ENCODE measurements at regions not wholly inside any gene's neighbourhood (a gene's known extent, or its start where the extent isn't known, plus 50 kb on each side); places are given as distances from the start of the nearest gene placed in this dataset.

GRCh38 chr2:7963787-7964186 lies 718.1 kb upstream of the ID2 start:
- no peaks in the 10 kb centered on the region for H3K36me3 ChIP-seq (ENCODE audit: control insufficient read depth, insufficient read depth, low read length)
- WGBS (ENCODE audit: insufficient coverage, low lambda C conversion rate): no CpG with 5 or more reads among the region's 4 CpGs
- no peak overlapping the region for H3K27ac ChIP-seq (ENCODE audit: low read length)
- H3K4me1 ChIP-seq (ENCODE audit: control insufficient read depth, insufficient read depth, low read length): no peaks in the 10 kb centered on the region
- no peaks in the 10 kb centered on the region for H3K27me3 ChIP-seq (ENCODE audit: control insufficient read depth, insufficient read depth, low read length)
- H3K4me3 ChIP-seq (ENCODE audit: low read length): no peak overlapping the region
- DNase-seq: no peak
- H3K9me3 ChIP-seq (ENCODE audit: control insufficient read depth, low read depth, low read length): no peaks in the 10 kb centered on the region

GRCh38 chr2:7966032-7966431 lies 715.8 kb upstream of the ID2 start:
- Histone ChIP-seq H3K4me3 (ENCODE audit: low read length) (no peak overlapping the region), H3K27ac (ENCODE audit: low read length) (no peak overlapping the region), H3K27me3 (ENCODE audit: control insufficient read depth, insufficient read depth, low read length) (no peaks in the 10 kb centered on the region), H3K9me3 (ENCODE audit: control insufficient read depth, low read depth, low read length) (no peaks in the 10 kb centered on the region), H3K36me3 (ENCODE audit: control insufficient read depth, insufficient read depth, low read length) (no peaks in the 10 kb centered on the region), H3K4me1 (ENCODE audit: control insufficient read depth, insufficient read depth, low read length) (no peaks in the 10 kb centered on the region)
- no CpG with 5 or more reads among the region's 3 CpGs for WGBS (ENCODE audit: insufficient coverage, low lambda C conversion rate)
- DNase-seq: no peak

- H3K9me3 ChIP-seq (ENCODE audit: control insufficient read depth, low read depth, low read length): no peaks in the 10 kb centered on the region
- WGBS (ENCODE audit: insufficient coverage, low lambda C conversion rate): 89% methylated on average over 3 of the region's 6 CpGs
- H3K4me3 ChIP-seq (ENCODE audit: low read length): no peak overlapping the region
- no peak overlapping the region for H3K27ac ChIP-seq (ENCODE audit: low read length)
- no peaks in the 10 kb centered on the region for H3K4me1 ChIP-seq (ENCODE audit: control insufficient read depth, insufficient read depth, low read length)
- H3K36me3 ChIP-seq (ENCODE audit: control insufficient read depth, insufficient read depth, low read length): no peaks in the 10 kb centered on the region
- no peaks in the 10 kb centered on the region for H3K27me3 ChIP-seq (ENCODE audit: control insufficient read depth, insufficient read depth, low read length)
- DNase-seq: no peak
Observed at GRCh38 chr2:7967707-7968405, 714.0 kb upstream of the ID2 start.

- H3K27me3 ChIP-seq (ENCODE audit: control insufficient read depth, insufficient read depth, low read length): no peaks in the 10 kb centered on the region
- H3K4me1 ChIP-seq (ENCODE audit: control insufficient read depth, insufficient read depth, low read length): no peaks in the 10 kb centered on the region
- WGBS (ENCODE audit: insufficient coverage, low lambda C conversion rate): no CpG with 5 or more reads among the region's 10 CpGs
- DNase-seq: no peak
- no peaks in the 10 kb centered on the region for H3K36me3 ChIP-seq (ENCODE audit: control insufficient read depth, insufficient read depth, low read length)
- no peaks in the 10 kb centered on the region for H3K9me3 ChIP-seq (ENCODE audit: control insufficient read depth, low read depth, low read length)
- H3K27ac ChIP-seq (ENCODE audit: low read length): no peak overlapping the region
- no peak overlapping the region for H3K4me3 ChIP-seq (ENCODE audit: low read length)
Observed at GRCh38 chr2:7969756-7970515, 711.9 kb upstream of the ID2 start.

GRCh38 chr2:7971248-7971647 lies 710.6 kb upstream of the ID2 start:
- WGBS (ENCODE audit: insufficient coverage, low lambda C conversion rate): 100% methylated on average over 1 of the region's 2 CpGs
- no peak for DNase-seq

GRCh38 chr2:7971841-7972240 lies 710.0 kb upstream of the ID2 start:
- H3K27me3 ChIP-seq (ENCODE audit: control insufficient read depth, insufficient read depth, low read length): no peaks in the 10 kb centered on the region
- H3K4me3 ChIP-seq (ENCODE audit: low read length): no peak overlapping the region
- no peaks in the 10 kb centered on the region for H3K36me3 ChIP-seq (ENCODE audit: control insufficient read depth, insufficient read depth, low read length)
- no peaks in the 10 kb centered on the region for H3K9me3 ChIP-seq (ENCODE audit: control insufficient read depth, low read depth, low read length)
- no peaks in the 10 kb centered on the region for H3K4me1 ChIP-seq (ENCODE audit: control insufficient read depth, insufficient read depth, low read length)
- H3K27ac ChIP-seq (ENCODE audit: low read length): no peak overlapping the region
- DNase-seq: no peak
- WGBS (ENCODE audit: insufficient coverage, low lambda C conversion rate): 100% methylated on average over 2 of the region's 4 CpGs

More at GRCh38 chr2:7971248-7971647, 710.6 kb upstream of the ID2 start:
- no peaks in the 10 kb centered on the region for H3K36me3 ChIP-seq (ENCODE audit: control insufficient read depth, insufficient read depth, low read length)
- H3K27ac ChIP-seq (ENCODE audit: low read length): no peak overlapping the region
- no peaks in the 10 kb centered on the region for H3K9me3 ChIP-seq (ENCODE audit: control insufficient read depth, low read depth, low read length)
- no peaks in the 10 kb centered on the region for H3K27me3 ChIP-seq (ENCODE audit: control insufficient read depth, insufficient read depth, low read length)
- no peak overlapping the region for H3K4me3 ChIP-seq (ENCODE audit: low read length)
- H3K4me1 ChIP-seq (ENCODE audit: control insufficient read depth, insufficient read depth, low read length): no peaks in the 10 kb centered on the region

GRCh38 chr2:7972670-7973069 lies 709.2 kb upstream of the ID2 start:
- Histone ChIP-seq H3K4me1 (ENCODE audit: control insufficient read depth, insufficient read depth, low read length) (no peaks in the 10 kb centered on the region), H3K27ac (ENCODE audit: low read length) (no peak overlapping the region), H3K27me3 (ENCODE audit: control insufficient read depth, insufficient read depth, low read length) (no peaks in the 10 kb centered on the region), H3K36me3 (ENCODE audit: control insufficient read depth, insufficient read depth, low read length) (no peaks in the 10 kb centered on the region), H3K4me3 (ENCODE audit: low read length) (no peak overlapping the region), H3K9me3 (ENCODE audit: control insufficient read depth, low read depth, low read length) (no peaks in the 10 kb centered on the region)
- WGBS (ENCODE audit: insufficient coverage, low lambda C conversion rate): no CpG with 5 or more reads among the region's 7 CpGs
- DNase-seq: no peak

GRCh38 chr2:7973801-7974480 lies 707.9 kb upstream of the ID2 start:
- no peak overlapping the region for H3K27ac ChIP-seq (ENCODE audit: low read length)
- DNase-seq: no peak
- no peak overlapping the region for H3K4me3 ChIP-seq (ENCODE audit: low read length)
- H3K36me3 ChIP-seq (ENCODE audit: control insufficient read depth, insufficient read depth, low read length): no peaks in the 10 kb centered on the region
- H3K27me3 ChIP-seq (ENCODE audit: control insufficient read depth, insufficient read depth, low read length): no peaks in the 10 kb centered on the region
- 90% methylated on average over 4 of the region's 8 CpGs for WGBS (ENCODE audit: insufficient coverage, low lambda C conversion rate)
- H3K4me1 ChIP-seq (ENCODE audit: control insufficient read depth, insufficient read depth, low read length): no peaks in the 10 kb centered on the region
- H3K9me3 ChIP-seq (ENCODE audit: control insufficient read depth, low read depth, low read length): no peaks in the 10 kb centered on the region

- 94% methylated on average over 2 of the region's 5 CpGs for WGBS (ENCODE audit: insufficient coverage, low lambda C conversion rate)
- no peak overlapping the region for H3K4me3 ChIP-seq (ENCODE audit: low read length)
Observed at GRCh38 chr2:7974936-7975335, 706.9 kb upstream of the ID2 start.

GRCh38 chr2:7976206-7976605 lies 705.6 kb upstream of the ID2 start:
- no peaks in the 10 kb centered on the region for H3K27me3 ChIP-seq (ENCODE audit: control insufficient read depth, insufficient read depth, low read length)
- no peak overlapping the region for H3K27ac ChIP-seq (ENCODE audit: low read length)
- no peaks in the 10 kb centered on the region for H3K9me3 ChIP-seq (ENCODE audit: control insufficient read depth, low read depth, low read length)
- no peak for DNase-seq
- H3K4me3 ChIP-seq (ENCODE audit: low read length): no peak overlapping the region
- no peaks in the 10 kb centered on the region for H3K36me3 ChIP-seq (ENCODE audit: control insufficient read depth, insufficient read depth, low read length)
- 89% methylated on average over 3 of the region's 7 CpGs for WGBS (ENCODE audit: insufficient coverage, low lambda C conversion rate)
- no peaks in the 10 kb centered on the region for H3K4me1 ChIP-seq (ENCODE audit: control insufficient read depth, insufficient read depth, low read length)

More at GRCh38 chr2:7974936-7975335, 706.9 kb upstream of the ID2 start:
- H3K36me3 ChIP-seq (ENCODE audit: control insufficient read depth, insufficient read depth, low read length): no peaks in the 10 kb centered on the region
- no peaks in the 10 kb centered on the region for H3K9me3 ChIP-seq (ENCODE audit: control insufficient read depth, low read depth, low read length)
- no peaks in the 10 kb centered on the region for H3K27me3 ChIP-seq (ENCODE audit: control insufficient read depth, insufficient read depth, low read length)
- no peaks in the 10 kb centered on the region for H3K4me1 ChIP-seq (ENCODE audit: control insufficient read depth, insufficient read depth, low read length)
- H3K27ac ChIP-seq (ENCODE audit: low read length): no peak overlapping the region
- DNase-seq: no peak
